Body of pancreas (tissue), 4 donors: ENCODE measurements at regions not wholly inside any gene's neighbourhood (a gene's known extent, or its start where the extent isn't known, plus 50 kb on each side); places are given as distances from the start of the nearest gene placed in this dataset.

ENCODE experiments used
- POLR2A ChIP-seq, 3 donors: fragments of 450-650 bp; IDR thresholded peaks; one replicate each; pipeline ENCODE4 v1.6.1; 2016; ENCODE audit warnings: antibody characterized with exemption in 3 of 3, mild to moderate bottlenecking in 2 of 3
- TF ChIP-seq, protein P1 (sequence below), 7 experiments: fragments of 450-650 bp in 4 of 7; fragments of 200-600 bp in 3 of 7; sonication (generic) in 3 of 7; IDR thresholded peaks; one replicate each; pipeline ENCODE4 v1.5.1; 2016 to 2019; ENCODE audit warnings: antibody characterized with exemption in 7 of 7

DNA sequence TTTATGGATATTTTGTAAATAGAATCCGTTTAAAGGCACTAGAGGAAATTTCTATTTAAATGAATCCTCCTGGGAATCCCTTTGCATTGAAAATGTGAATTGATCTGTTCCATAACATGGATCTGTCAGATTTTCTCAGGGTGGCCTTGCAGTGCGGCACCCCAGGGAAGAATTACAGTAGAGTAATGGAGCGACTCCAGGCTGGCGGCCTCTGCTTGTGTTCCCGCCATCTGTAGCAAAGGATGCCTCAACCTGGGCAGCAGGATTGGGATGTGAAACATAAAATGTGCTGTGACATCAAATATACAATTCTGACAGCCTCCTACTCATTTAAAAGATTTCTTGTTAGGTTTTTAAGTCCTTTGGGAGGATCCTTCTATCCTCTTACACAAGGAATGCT, 115.9 kb downstream of the RHOU start:
- TF ChIP-seq, protein P1, sequence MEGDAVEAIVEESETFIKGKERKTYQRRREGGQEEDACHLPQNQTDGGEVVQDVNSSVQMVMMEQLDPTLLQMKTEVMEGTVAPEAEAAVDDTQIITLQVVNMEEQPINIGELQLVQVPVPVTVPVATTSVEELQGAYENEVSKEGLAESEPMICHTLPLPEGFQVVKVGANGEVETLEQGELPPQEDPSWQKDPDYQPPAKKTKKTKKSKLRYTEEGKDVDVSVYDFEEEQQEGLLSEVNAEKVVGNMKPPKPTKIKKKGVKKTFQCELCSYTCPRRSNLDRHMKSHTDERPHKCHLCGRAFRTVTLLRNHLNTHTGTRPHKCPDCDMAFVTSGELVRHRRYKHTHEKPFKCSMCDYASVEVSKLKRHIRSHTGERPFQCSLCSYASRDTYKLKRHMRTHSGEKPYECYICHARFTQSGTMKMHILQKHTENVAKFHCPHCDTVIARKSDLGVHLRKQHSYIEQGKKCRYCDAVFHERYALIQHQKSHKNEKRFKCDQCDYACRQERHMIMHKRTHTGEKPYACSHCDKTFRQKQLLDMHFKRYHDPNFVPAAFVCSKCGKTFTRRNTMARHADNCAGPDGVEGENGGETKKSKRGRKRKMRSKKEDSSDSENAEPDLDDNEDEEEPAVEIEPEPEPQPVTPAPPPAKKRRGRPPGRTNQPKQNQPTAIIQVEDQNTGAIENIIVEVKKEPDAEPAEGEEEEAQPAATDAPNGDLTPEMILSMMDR (IDR thresholded peaks at IDR 0.05), result no peak
- no peak for TF ChIP-seq POLR2A (IDR thresholded peaks at IDR 0.05)
